HepG2 (cell line): ENCODE measurements at regions not wholly inside any gene's neighbourhood (a gene's known extent, or its start where the extent isn't known, plus 50 kb on each side); places are given as distances from the start of the nearest gene placed in this dataset.

Experiments used
- ATM ChIP-seq: fragments of 450-650 bp; IDR thresholded peaks from 2 replicates; pipeline ENCODE4 v1.7.1; 2017; ENCODE audit warnings: mild to moderate bottlenecking, borderline replicate concordance
- CHD2 ChIP-seq: IDR thresholded peaks from 2 replicates; pipeline ENCODE4 v1.6.1; 2011; ENCODE audit warnings: low read depth, low read length, improper control_type of control experiment
- EZH2 ChIP-seq: conservative IDR thresholded peaks from 2 replicates; pipeline ENCODE4 v1.6.1; 2012; ENCODE audit warnings: mild to moderate bottlenecking, low read depth, low read length, moderate library complexity
- FOXA1 ChIP-seq, 2 experiments: fragments of 450-650 bp in 1 of 2; sonication (generic) in 1 of 2; formaldehyde crosslinking in 1 of 2; IDR thresholded peaks; 2 replicates each; pipeline versions ENCODE4 v1.4.0 to v1.6.1; 2016 to 2020; ENCODE audit warnings: missing genetic modification reagents in 1 of 2
- FOXM1 ChIP-seq: sonication (generic); formaldehyde crosslinking; IDR thresholded peaks from 2 replicates; pipeline ENCODE4 v1.5.0; 2020; ENCODE audit warnings: missing genetic modification reagents
- JUN ChIP-seq: sonication (generic); formaldehyde crosslinking; IDR thresholded peaks from 2 replicates; pipeline ENCODE4 v1.4.0; 2020; ENCODE audit warnings: mild to moderate bottlenecking, missing genetic modification reagents
- MIXL1 ChIP-seq: IDR thresholded peaks from 2 replicates; pipeline ENCODE4 v1.6.1; 2016
- PAX8 ChIP-seq: sonication (generic); formaldehyde crosslinking; IDR thresholded peaks from 2 replicates; pipeline ENCODE4 v1.8.0; 2022; ENCODE audit warnings: mild to moderate bottlenecking, missing genetic modification reagents, borderline replicate concordance
- ZFP36 ChIP-seq: fragments of 150-350 bp; IDR thresholded peaks from 2 replicates; pipeline ENCODE4 v1.6.1; 2018; ENCODE audit warnings: borderline replicate concordance, low read length, low read depth; ENCODE audit not compliant: partially characterized antibody
- ZSCAN31 ChIP-seq: sonication (generic); formaldehyde crosslinking; IDR thresholded peaks from 2 replicates; pipeline ENCODE4 v1.5.0; 2020; ENCODE audit warnings: low read depth, mild to moderate bottlenecking, missing genetic modification reagents
- TF ChIP-seq, protein P1 (sequence below): sonication (generic); formaldehyde crosslinking; IDR thresholded peaks from 2 replicates; pipeline ENCODE4 v1.8.1; 2023; ENCODE audit warnings: mild to moderate bottlenecking, missing genetic modification reagents, borderline replicate concordance
- TF ChIP-seq, protein P2 (sequence below): sonication (generic); formaldehyde crosslinking; IDR thresholded peaks from 2 replicates; pipeline ENCODE4 v1.8.1; 2023; ENCODE audit warnings: missing genetic modification reagents, inconsistent platforms, borderline replicate concordance

DNA sequence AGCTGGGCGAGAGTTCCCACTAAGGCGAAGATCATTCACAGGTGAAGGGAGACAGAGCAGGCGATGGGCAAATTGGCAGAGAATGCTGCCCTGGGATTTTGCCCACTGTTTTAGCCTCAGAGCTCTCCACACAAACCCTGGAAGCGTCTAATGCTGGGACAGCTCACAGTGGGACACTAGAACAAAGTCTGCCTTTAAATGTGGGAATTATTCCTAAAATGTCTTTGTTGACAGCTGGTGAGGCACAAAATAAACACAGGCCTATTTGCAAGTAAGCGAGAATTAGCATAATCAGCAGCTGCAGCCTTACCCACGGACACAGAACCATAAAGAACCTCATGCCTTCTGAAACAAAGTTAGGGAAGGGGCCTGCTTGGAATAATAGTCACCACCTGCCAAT, 824.5 kb downstream of the AACS start:
- TF ChIP-seq JUN (CRISPR knock-in tag) (no peak), EZH2 (no peak), ZFP36 (no peak), ZSCAN31 (no peak), FOXM1 (CRISPR knock-in tag) (no peak), CHD2 (no peak), ATM (no peak), MIXL1 (CRISPR knock-in tag) (no peak), FOXA1 (IDR thresholded peaks at IDR 0.05) (no peak), FOXA1 (CRISPR knock-in tag; IDR thresholded peaks at IDR 0.05) (no peak), PAX8 (no peak)
- TF ChIP-seq, protein P1, sequence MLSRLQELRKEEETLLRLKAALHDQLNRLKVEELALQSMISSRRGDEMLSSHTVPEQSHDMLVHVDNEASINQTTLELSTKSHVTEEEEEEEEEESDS (CRISPR knock-in tag), result no peak
- TF ChIP-seq, protein P2, sequence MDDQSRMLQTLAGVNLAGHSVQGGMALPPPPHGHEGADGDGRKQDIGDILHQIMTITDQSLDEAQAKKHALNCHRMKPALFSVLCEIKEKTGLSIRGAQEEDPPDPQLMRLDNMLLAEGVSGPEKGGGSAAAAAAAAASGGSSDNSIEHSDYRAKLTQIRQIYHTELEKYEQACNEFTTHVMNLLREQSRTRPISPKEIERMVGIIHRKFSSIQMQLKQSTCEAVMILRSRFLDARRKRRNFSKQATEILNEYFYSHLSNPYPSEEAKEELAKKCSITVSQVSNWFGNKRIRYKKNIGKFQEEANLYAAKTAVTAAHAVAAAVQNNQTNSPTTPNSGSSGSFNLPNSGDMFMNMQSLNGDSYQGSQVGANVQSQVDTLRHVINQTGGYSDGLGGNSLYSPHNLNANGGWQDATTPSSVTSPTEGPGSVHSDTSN, result no peak
